H1 (cell line): ENCODE measurements at regions not wholly inside any gene's neighbourhood (a gene's known extent, or its start where the extent isn't known, plus 50 kb on each side); places are given as distances from the start of the nearest gene placed in this dataset.

Experiments used
- CTCF ChIA-PET: fragments of 300-600 bp; sonication (Branson Sonifier 250); formaldehyde crosslinking; loops from one replicate; lab custom pipeline; 2021; ENCODE audit not compliant: partially characterized antibody; lab: Charles Lee
- POLR2A ChIA-PET: fragments of 300-600 bp; sonication (Branson Sonifier 250); formaldehyde crosslinking; loops from one replicate; lab custom pipeline; 2021; ENCODE audit warnings: inconsistent platforms; ENCODE audit not compliant: partially characterized antibody; lab: Charles Lee
- DNase-seq, 2 experiments: peaks; one replicate each; pipeline versions ENCODE4 v3.0.0 to v3.0.0-alpha.2; 2010 to 2022; ENCODE audit warnings: low spot score in 2 of 2, low read depth in 1 of 2, mixed read lengths in 1 of 2
- FAIRE-seq: peaks from 2 replicates; lab custom pipeline; 2011; peaks lifted over from hg19 to GRCh38; lab: Jason Lieb, UNC
- H2AFZ ChIP-seq: 2 replicates; pipeline ENCODE4 v1.8.1; 2012; ENCODE audit warnings: low read length, inconsistent platforms
- H2AK5ac ChIP-seq: 2 replicates; pipeline ENCODE4 v1.6.1; 2013; ENCODE audit warnings: low read depth, low read length
- H2BK120ac ChIP-seq: replicated peaks from 2 replicates; pipeline ENCODE3; 2013; ENCODE audit warnings: low read depth, low read length, inconsistent platforms
- H2BK12ac ChIP-seq: 2 replicates; pipeline ENCODE4 v1.6.1; 2013; ENCODE audit warnings: low read depth, low read length
- H2BK15ac ChIP-seq: 2 replicates; pipeline ENCODE4 v1.6.1; 2013; ENCODE audit warnings: low read length
- H2BK20ac ChIP-seq: 2 replicates; pipeline ENCODE4 v1.6.1; 2013; ENCODE audit warnings: low read length
- H2BK5ac ChIP-seq: 2 replicates; pipeline ENCODE4 v1.6.1; 2013; ENCODE audit warnings: low read depth, low read length
- H3K14ac ChIP-seq: 2 replicates; pipeline ENCODE4 v1.6.1; 2013; ENCODE audit warnings: inconsistent platforms; ENCODE audit not compliant: insufficient read length
- H3K18ac ChIP-seq: 2 replicates; pipeline ENCODE4 v1.6.1; 2013; ENCODE audit warnings: low read length; ENCODE audit errors: extremely low read depth
- H3K23ac ChIP-seq: 2 replicates; pipeline ENCODE4 v1.6.1; 2013; ENCODE audit warnings: inconsistent platforms; ENCODE audit not compliant: insufficient read length
- H3K23me2 ChIP-seq: 2 replicates; pipeline ENCODE4 v1.6.1; 2013; ENCODE audit warnings: low read depth, low read length
- H3K27ac ChIP-seq: 2 replicates; pipeline ENCODE4 v1.6.1; 2011; ENCODE audit warnings: low read depth, low read length, inconsistent platforms
- H3K27me3 ChIP-seq, 4 experiments: replicated peaks in 1 of 4; 1 replicate in 1 of 4; 2 replicates in 3 of 4; pipeline versions ENCODE4 v1.6.1 to v1.8.1; 2011 to 2013; ENCODE audit warnings: low read length in 3 of 4, mild to moderate bottlenecking in 3 of 4, inconsistent platforms in 2 of 4, mixed read lengths in 2 of 4, moderate library complexity in 1 of 4; ENCODE audit not compliant: control insufficient read depth in 3 of 4, insufficient read depth in 3 of 4; ENCODE audit errors: extremely low read depth in 1 of 4
- H3K36me3 ChIP-seq, 4 experiments: 2 replicates each; pipeline versions ENCODE4 v1.6.1 to v1.8.1; 2011 to 2013; ENCODE audit warnings: mild to moderate bottlenecking in 4 of 4, low read length in 3 of 4, moderate library complexity in 2 of 4, control low read depth in 1 of 4, inconsistent platforms in 1 of 4; ENCODE audit not compliant: insufficient read depth in 4 of 4, control insufficient read depth in 2 of 4
- H3K4ac ChIP-seq: replicated peaks from 2 replicates; pipeline ENCODE3; 2013; ENCODE audit warnings: low read length, low read depth, mixed read lengths, inconsistent platforms; ENCODE audit not compliant: insufficient read length
- H3K4me1 ChIP-seq, 4 experiments: replicated peaks in 1 of 4; 1 replicate in 1 of 4; 2 replicates in 3 of 4; pipeline versions ENCODE4 v1.6.1 to v1.8.1; 2011 to 2013; ENCODE audit warnings: low read length in 3 of 4, inconsistent platforms in 2 of 4, mixed read lengths in 1 of 4; ENCODE audit not compliant: insufficient read depth in 4 of 4, control insufficient read depth in 3 of 4
- H3K4me2 ChIP-seq, 2 experiments: 2 replicates each; pipeline versions ENCODE4 v1.6.1 to v1.8.1; 2011 to 2013; ENCODE audit warnings: low read depth in 2 of 2, low read length in 2 of 2, control low read depth in 1 of 2, inconsistent platforms in 1 of 2, mild to moderate bottlenecking in 1 of 2; ENCODE audit not compliant: insufficient read depth in 1 of 2
- H3K4me3 ChIP-seq, 4 experiments: fragments of 200-600, 300-600 bp in 1 of 4; sonication (generic), shearing (Covaris generic), sonication (Bioruptor Twin) in 1 of 4; 2 replicates each; pipeline versions ENCODE4 v1.5.1 to v1.8.1; 2011 to 2016; ENCODE audit warnings: low read length in 4 of 4, low read depth in 3 of 4, control low read depth in 2 of 4, inconsistent platforms in 2 of 4, mild to moderate bottlenecking in 2 of 4, mixed read lengths in 1 of 4, moderate library complexity in 1 of 4; ENCODE audit not compliant: insufficient read depth in 2 of 4; ENCODE audit errors: extremely low read depth in 1 of 4
- H3K56ac ChIP-seq: replicated peaks from 2 replicates; pipeline ENCODE3; 2013; ENCODE audit warnings: low read depth, mild to moderate bottlenecking, mixed read lengths, low read length, inconsistent platforms; ENCODE audit not compliant: insufficient read length
- H3K79me1 ChIP-seq: 2 replicates; pipeline ENCODE4 v1.6.1; 2013; ENCODE audit warnings: low read depth, low read length, control low read depth
- H3K79me2 ChIP-seq, 2 experiments: 2 replicates each; pipeline versions ENCODE4 v1.6.1 to v1.8.1; 2012 to 2013; ENCODE audit warnings: low read length in 2 of 2, mild to moderate bottlenecking in 2 of 2, inconsistent platforms in 1 of 2; ENCODE audit not compliant: insufficient read depth in 2 of 2, control insufficient read depth in 1 of 2
- H3K9ac ChIP-seq, 4 experiments: replicated peaks in 1 of 4; 1 replicate in 1 of 4; 2 replicates in 3 of 4; pipeline versions ENCODE4 v1.6.1 to v1.8.1; 2011 to 2013; ENCODE audit warnings: low read depth in 3 of 4, low read length in 3 of 4, control low read depth in 2 of 4, mild to moderate bottlenecking in 2 of 4, moderate library complexity in 2 of 4, inconsistent platforms in 1 of 4; ENCODE audit errors: extremely low read depth in 1 of 4
- H3K9me3 ChIP-seq, 2 experiments: 2 replicates each; pipeline versions ENCODE4 v1.6.1 to v1.8.1; 2012 to 2013; ENCODE audit warnings: mild to moderate bottlenecking in 2 of 2, moderate library complexity in 2 of 2, control low read depth in 1 of 2, inconsistent platforms in 1 of 2, low read depth in 1 of 2, low read length in 1 of 2, mixed read lengths in 1 of 2; ENCODE audit not compliant: insufficient read depth in 2 of 2
- H4K20me1 ChIP-seq, 2 experiments: replicated peaks in 1 of 2; 2 replicates each; pipeline versions ENCODE3 to v1.8.1; 2011 to 2013; ENCODE audit warnings: inconsistent platforms in 2 of 2, low read length in 2 of 2, mild to moderate bottlenecking in 1 of 2; ENCODE audit not compliant: insufficient read depth in 2 of 2, control insufficient read depth in 1 of 2
- H4K5ac ChIP-seq: 2 replicates; pipeline ENCODE4 v1.6.1; 2013; ENCODE audit warnings: low read length, low read depth, mixed read lengths, inconsistent platforms; ENCODE audit not compliant: insufficient read length
- H4K8ac ChIP-seq: 2 replicates; pipeline ENCODE4 v1.8.0; 2013; ENCODE audit warnings: mild to moderate bottlenecking, moderate library complexity, low read length, inconsistent platforms; ENCODE audit not compliant: insufficient read depth; ENCODE audit errors: extremely low read depth
- H4K91ac ChIP-seq: replicated peaks from 2 replicates; pipeline ENCODE3; 2013; ENCODE audit warnings: low read length, mixed read lengths, inconsistent platforms; ENCODE audit not compliant: insufficient read length
- CEBPB ChIP-seq: IDR thresholded peaks from 2 replicates; pipeline ENCODE4 v1.6.1; 2012; ENCODE audit warnings: low read depth, low read length
- CTCF ChIP-seq, 3 experiments: IDR thresholded peaks; 1 replicate in 2 of 3; 2 replicates in 1 of 3; pipeline versions ENCODE4 v1.5.1 to v1.6.1; 2011; ENCODE audit warnings: low read length in 3 of 3, mild to moderate bottlenecking in 3 of 3, inconsistent platforms in 2 of 3, low read depth in 1 of 3, moderate library complexity in 1 of 3; ENCODE audit not compliant: insufficient read depth in 1 of 3; ENCODE audit errors: control extremely low read depth in 1 of 3
- JUND ChIP-seq: IDR thresholded peaks from 2 replicates; pipeline ENCODE4 v1.6.1; 2011; ENCODE audit warnings: mild to moderate bottlenecking, improper control_type of control experiment, low read length
- POU5F1 ChIP-seq: IDR thresholded peaks from 2 replicates; pipeline ENCODE4 v1.6.1; 2011; ENCODE audit warnings: low read depth, mild to moderate bottlenecking, low read length, moderate library complexity
- RAD21 ChIP-seq, 2 experiments: IDR thresholded peaks in 1 of 2; conservative IDR thresholded peaks in 1 of 2; 2 replicates each; pipeline ENCODE4 v1.6.1; 2011; ENCODE audit warnings: low read depth in 2 of 2, low read length in 2 of 2, improper control_type of control experiment in 1 of 2, inconsistent platforms in 1 of 2, mild to moderate bottlenecking in 1 of 2, moderate library complexity in 1 of 2
- RNF2 ChIP-seq: fragments of 200-900, 300-1000 bp; sonication (generic); IDR thresholded peaks from 2 replicates; pipeline ENCODE4 v1.7.1; 2016; ENCODE audit warnings: borderline replicate concordance, low read depth, mild to moderate bottlenecking, antibody characterized with exemption, low read length; ENCODE audit not compliant: poor library complexity, severe bottlenecking; ENCODE audit errors: missing control alignments
- SIN3A ChIP-seq, 2 experiments: IDR thresholded peaks in 1 of 2; conservative IDR thresholded peaks in 1 of 2; 2 replicates each; pipeline ENCODE4 v1.6.1; 2011 to 2012; ENCODE audit warnings: low read length in 2 of 2, improper control_type of control experiment in 1 of 2, low read depth in 1 of 2, mild to moderate bottlenecking in 1 of 2
- SUZ12 ChIP-seq: fragments of 200-600 bp; sonication (generic); IDR thresholded peaks from 2 replicates; pipeline ENCODE4 v1.6.1; 2012; ENCODE audit warnings: mild to moderate bottlenecking, inconsistent platforms, low read length, moderate library complexity, mixed read lengths
- YY1 ChIP-seq: IDR thresholded peaks from 2 replicates; pipeline ENCODE4 v1.6.1; 2011; ENCODE audit warnings: low read depth, mild to moderate bottlenecking, low read length
- WGBS, 2 experiments: shearing (Covaris generic) in 1 of 2; methylation state at CpG; one replicate each; pipeline versions ENCODE4 v1.1.6 to v1.1.7; 2013 to 2015; ENCODE audit warnings: low lambda C conversion rate in 2 of 2, mixed read lengths in 2 of 2, inconsistent platforms in 1 of 2, low coverage in 1 of 2, missing lambda C conversion rate in 1 of 2; ENCODE audit not compliant: insufficient replicate concordance in 2 of 2, insufficient coverage in 1 of 2, insufficient read length in 1 of 2; ENCODE audit errors: extremely low coverage in 1 of 2, missing lambda C conversion rate in 1 of 2; 5-methylcytosine and 5-hydroxymethylcytosine counted together

DNA sequence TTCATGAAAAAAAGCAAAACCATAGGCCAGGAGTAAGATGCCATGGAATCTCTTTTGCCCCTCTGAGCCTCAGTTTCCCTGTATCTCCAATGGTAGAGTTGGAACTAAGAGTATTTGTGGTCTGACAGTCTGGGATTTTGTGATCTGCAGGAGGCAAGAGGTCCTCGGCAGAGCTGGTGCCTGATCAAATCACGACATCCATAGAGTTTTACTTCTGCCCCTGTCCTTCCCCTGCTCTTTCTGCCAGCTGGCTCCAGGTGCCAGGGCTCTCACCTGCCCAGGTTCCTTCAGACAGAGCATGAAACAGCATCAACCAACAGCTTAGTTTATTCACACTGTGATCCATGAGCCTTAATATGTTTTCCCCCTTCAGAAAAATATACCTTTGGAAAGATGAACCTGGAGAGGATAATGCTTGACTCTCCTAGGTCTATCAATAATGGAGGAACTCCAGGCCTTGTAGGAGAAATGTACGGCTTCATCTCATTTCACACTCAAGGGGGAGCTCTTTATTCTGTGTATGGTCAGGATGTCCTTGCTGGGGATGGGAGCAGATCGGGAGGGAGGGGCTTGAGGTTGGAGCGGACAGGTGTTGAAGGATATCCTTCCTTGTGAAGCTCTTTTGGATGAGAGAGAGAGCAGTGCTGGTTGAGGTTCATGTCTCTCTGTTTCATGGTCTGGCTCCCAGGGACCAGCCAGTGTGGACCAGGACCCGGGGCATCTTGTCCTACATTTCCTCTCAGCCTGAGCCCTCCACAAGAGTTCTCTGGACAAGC lies 309.9 kb downstream of the RPLP1 start:
- CTCF ChIA-PET: interaction anchor here (0.8 to 2.8 kb wide), 43 partner anchors 9 to 704 kb away, joined by 3 to 11 read pairs (median 3); no protein-coding TSS in a partner anchor
- no peaks in the 10 kb centered on the region for H3K9me3 ChIP-seq
- H4K5ac ChIP-seq: no peak overlapping the region
- DNase-seq (no peak), FAIRE-seq (no peak)
- no peaks in the 10 kb centered on the region for H3K36me3 ChIP-seq
- no peak for TF ChIP-seq CEBPB
- no peak for TF ChIP-seq RNF2
- peak; percentile 65; the same call in 1 of the 2 replicates for TF ChIP-seq YY1
- TF ChIP-seq RAD21 (IDR thresholded peaks at IDR 0.05 in 1 of 2, conservative IDR thresholded peaks at IDR 0.05 in 1 of 2; ENCODE audit: low read depth in 2 of 2, low read length in 2 of 2): peak; percentile 84 to 92
- no peak for TF ChIP-seq JUND
- no peak for TF ChIP-seq POU5F1
- no peak for TF ChIP-seq SIN3A (conservative IDR thresholded peaks at IDR 0.05 in 1 of 2, IDR thresholded peaks at IDR 0.05 in 1 of 2; ENCODE audit: low read depth in 1 of 2, low read length in 2 of 2)
- TF ChIP-seq SUZ12: no peak
- peak; percentile 31 to 69 (median 62) for TF ChIP-seq CTCF (IDR thresholded peaks at IDR 0.05; ENCODE audit: control extremely low read depth in 1 of 3, insufficient read depth in 1 of 3, low read depth in 1 of 3, low read length in 3 of 3)
- H3K4me1 ChIP-seq: no peaks in the 10 kb centered on the region
- H3K27me3 ChIP-seq: no peaks in the 10 kb centered on the region
- H3K18ac ChIP-seq: no peak overlapping the region
- no peak overlapping the region for H4K91ac ChIP-seq
- no peak overlapping the region for H3K4me2 ChIP-seq
- no peak overlapping the region for H3K56ac ChIP-seq
- H2BK5ac ChIP-seq: no peak overlapping the region
- H3K9ac ChIP-seq: no peak overlapping the region
- no peak overlapping the region for H3K4ac ChIP-seq
- no peak overlapping the region for H2BK20ac ChIP-seq
- H3K14ac ChIP-seq: no peak overlapping the region
- H3K79me2 ChIP-seq: no peaks in the 10 kb centered on the region
- H3K27ac ChIP-seq: no peak overlapping the region
- H3K79me1 ChIP-seq: no peaks in the 10 kb centered on the region
- no peak overlapping the region for H2BK120ac ChIP-seq
- H2AK5ac ChIP-seq: no peak overlapping the region
- no peak overlapping the region for H3K4me3 ChIP-seq
- no peaks in the 10 kb centered on the region; the same call in 1 of the 2 replicates for H3K23me2 ChIP-seq
- no peak overlapping the region for H2BK15ac ChIP-seq
- H4K20me1 ChIP-seq: no peaks in the 10 kb centered on the region
- H4K8ac ChIP-seq: no peak overlapping the region
- H3K23ac ChIP-seq: no peak overlapping the region
- 66% methylated on average over 6 of the region's 6 CpGs; no CpG with 5 or more reads in 1 of the 2 experiments for WGBS, 2 experiments
- no peak overlapping the region for H2BK12ac ChIP-seq
- no peak overlapping the region for H2AFZ ChIP-seq
- POLR2A ChIA-PET: interaction anchor here (1.7 kb wide), 1 partner anchor 309 kb away, joined by 3 read pairs; the partner anchor contains the start of gene RPLP1
